Testis (tissue), 2 donors: ENCODE measurements at regions not wholly inside any gene's neighbourhood (a gene's known extent, or its start where the extent isn't known, plus 50 kb on each side); places are given as distances from the start of the nearest gene placed in this dataset.

ENCODE experiments used
- CTCF ChIP-seq, 3 experiments: fragments of 450-650 bp in 2 of 3; fragments of 200-600 bp in 1 of 3; sonication (generic) in 1 of 3; IDR thresholded peaks; one replicate each; pipeline ENCODE4 v1.5.1; 2016 to 2019; ENCODE audit warnings: antibody characterized with exemption in 3 of 3, mild to moderate bottlenecking in 2 of 3, moderate library complexity in 1 of 3
- POLR2A ChIP-seq: fragments of 450-650 bp; IDR thresholded peaks from one replicate; pipeline ENCODE4 v1.6.1; 2017; ENCODE audit warnings: antibody characterized with exemption, mild to moderate bottlenecking, moderate library complexity

- no peak for TF ChIP-seq CTCF (IDR thresholded peaks at IDR 0.05)
- no peak for TF ChIP-seq POLR2A
Observed at GRCh38 chr15:29356786-29357185, 87.2 kb upstream of the NSMCE3 start.
